PC-3 (cell line): ENCODE measurements at regions not wholly inside any gene's neighbourhood (a gene's known extent, or its start where the extent isn't known, plus 50 kb on each side); places are given as distances from the start of the nearest gene placed in this dataset.

Source experiments
- ATAC-seq: fragments of 200-7000 bp; cut with Tn5 transposase; 2 replicates; pipeline ENCODE4 v1.9.1; 2020; ENCODE audit warnings: mild to moderate bottlenecking, moderate library complexity
- BruUV-seq: library from RNA; stranded (reverse); fragments of 400-500 nt; replicated peaks from 2 replicates; lab custom pipeline; 2021; lab: Mats Ljungman, UMichigan
- CTCF ChIA-PET: fragments of 300-600 bp; sonication (Branson Sonifier 250); formaldehyde crosslinking; loops from one replicate; lab custom pipeline; 2022; ENCODE audit warnings: antibody characterized with exemption; lab: Charles Lee
- POLR2A ChIA-PET: fragments of 300-600 bp; sonication (Branson Sonifier 250); formaldehyde crosslinking; loops from one replicate; lab custom pipeline; 2022; ENCODE audit warnings: antibody characterized with exemption; ENCODE audit not compliant: unreplicated experiment; lab: Charles Lee
- DNase-seq: peaks from one replicate; pipeline ENCODE4 v3.0.0-alpha.2; 2015
- H2AFZ ChIP-seq: fragments of 300-600 bp; sonication (generic); 2 replicates; pipeline ENCODE4 v1.6.0; 2016; ENCODE audit warnings: antibody characterized with exemption, low read length
- H3F3A ChIP-seq: fragments of 300-600 bp; sonication (generic); one replicate; pipeline ENCODE4 v1.6.0; 2017; ENCODE audit warnings: antibody characterized with exemption, low read length, control low read depth, mild to moderate bottlenecking; ENCODE audit not compliant: unreplicated experiment
- H3K27ac ChIP-seq: fragments of 300-600 bp; sonication (generic); 2 replicates; pipeline ENCODE4 v1.5.1; 2016; ENCODE audit warnings: mild to moderate bottlenecking, low read length
- H3K27me3 ChIP-seq: fragments of 300-600 bp; sonication (generic); 2 replicates; pipeline ENCODE4 v1.6.1; 2016; ENCODE audit warnings: low read length, mixed read lengths
- H3K36me3 ChIP-seq: fragments of 300-600 bp; sonication (generic); 2 replicates; pipeline ENCODE4 v1.6.1; 2016; ENCODE audit warnings: low read depth, mixed run types, low read length, mixed read lengths
- H3K4me1 ChIP-seq: fragments of 300-600 bp; sonication (generic); 2 replicates; pipeline ENCODE4 v1.5.1; 2016; ENCODE audit warnings: low read length; ENCODE audit not compliant: insufficient read depth
- H3K4me2 ChIP-seq: fragments of 300-600 bp; sonication (generic); 2 replicates; pipeline ENCODE4 v1.6.0; 2016; ENCODE audit warnings: low read length
- H3K4me3 ChIP-seq: fragments of 300-600 bp; sonication (generic); 2 replicates; pipeline ENCODE4 v1.5.1; 2016; ENCODE audit warnings: mild to moderate bottlenecking, low read length, mixed read lengths
- H3K79me2 ChIP-seq: fragments of 300-600 bp; sonication (generic); 2 replicates; pipeline ENCODE4 v1.6.1; 2017; ENCODE audit warnings: low read length, mixed read lengths
- H3K9ac ChIP-seq: fragments of 300-600 bp; sonication (generic); 2 replicates; pipeline ENCODE4 v1.6.0; 2016; ENCODE audit warnings: mild to moderate bottlenecking, low read length
- H3K9me2 ChIP-seq: fragments of 300-600 bp; sonication (generic); replicated peaks from 2 replicates; pipeline ENCODE4 v1.6.1; 2016; ENCODE audit warnings: mixed run types, low read length, mixed read lengths
- H3K9me3 ChIP-seq: fragments of 300-600 bp; sonication (generic); 2 replicates; pipeline ENCODE4 v1.6.1; 2016; ENCODE audit warnings: low read length, mixed read lengths
- H4K20me1 ChIP-seq: fragments of 300-600 bp; sonication (generic); 2 replicates; pipeline ENCODE4 v1.6.1; 2016; ENCODE audit warnings: low read length, mixed read lengths
- EZH2 ChIP-seq: fragments of 300-600 bp; sonication (generic); IDR thresholded peaks from one replicate; pipeline ENCODE4 v1.6.1; 2017; ENCODE audit warnings: antibody characterized with exemption, mild to moderate bottlenecking, low read length; ENCODE audit not compliant: unreplicated experiment
- EZH2phosphoT487 ChIP-seq: fragments of 300-600 bp; sonication (generic); IDR thresholded peaks from 2 replicates; pipeline ENCODE4 v1.6.1; 2018; ENCODE audit warnings: mild to moderate bottlenecking, antibody characterized with exemption, low read length, borderline replicate concordance
- intact Hi-C: fragments of 100-400 bp; cut with micrococcal nuclease; formaldehyde crosslinking; loops from 2 replicates; pipeline ENCODE4 v1.9.0; 2023
- TF ChIP-seq, protein P1 (sequence below): fragments of 300-600 bp; sonication (generic); conservative IDR thresholded peaks from 2 replicates; pipeline ENCODE4 v1.5.1; 2017; ENCODE audit warnings: antibody characterized with exemption, low read depth, mild to moderate bottlenecking, low read length

DNA sequence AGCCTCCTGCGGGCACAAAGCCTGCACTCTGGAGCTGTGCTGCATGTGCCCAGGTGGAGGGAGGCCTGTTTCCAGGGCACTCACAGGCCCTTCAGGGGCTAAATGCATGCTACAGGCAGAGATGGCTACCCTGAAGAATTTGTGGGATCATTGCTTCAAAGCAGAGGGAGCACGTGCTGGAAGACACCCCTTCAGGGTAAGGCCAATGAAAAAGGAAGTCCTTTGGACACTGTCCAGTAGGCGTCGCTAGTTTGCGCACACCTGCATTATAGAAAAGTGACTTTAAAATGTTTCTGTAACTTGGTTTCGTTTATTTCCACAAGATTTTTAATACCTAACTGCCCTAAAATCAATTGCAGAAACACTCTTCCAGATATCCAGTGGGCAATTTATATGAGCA is 325.3 kb downstream of the ZNF516 start:
- Histone ChIP-seq H3K4me2 (no peak overlapping the region), H3K9me2 (no peaks in the 10 kb centered on the region), H3K9me3 (no peaks in the 10 kb centered on the region), H3K4me3 (no peak overlapping the region), H3K79me2 (no peaks in the 10 kb centered on the region), H3K27ac (no peak overlapping the region), H3F3A (no peaks in the 10 kb centered on the region), H3K4me1 (no peaks in the 10 kb centered on the region), H3K36me3 (no peaks in the 10 kb centered on the region), H2AFZ (no peak overlapping the region), H3K9ac (no peak overlapping the region), H3K27me3 (peaks cover 78% of the 10 kb centered on the region), H4K20me1 (no peaks in the 10 kb centered on the region)
- no TSS peak for BruUV-seq
- no peak for TF ChIP-seq EZH2phosphoT487
- TF ChIP-seq, protein P1, sequence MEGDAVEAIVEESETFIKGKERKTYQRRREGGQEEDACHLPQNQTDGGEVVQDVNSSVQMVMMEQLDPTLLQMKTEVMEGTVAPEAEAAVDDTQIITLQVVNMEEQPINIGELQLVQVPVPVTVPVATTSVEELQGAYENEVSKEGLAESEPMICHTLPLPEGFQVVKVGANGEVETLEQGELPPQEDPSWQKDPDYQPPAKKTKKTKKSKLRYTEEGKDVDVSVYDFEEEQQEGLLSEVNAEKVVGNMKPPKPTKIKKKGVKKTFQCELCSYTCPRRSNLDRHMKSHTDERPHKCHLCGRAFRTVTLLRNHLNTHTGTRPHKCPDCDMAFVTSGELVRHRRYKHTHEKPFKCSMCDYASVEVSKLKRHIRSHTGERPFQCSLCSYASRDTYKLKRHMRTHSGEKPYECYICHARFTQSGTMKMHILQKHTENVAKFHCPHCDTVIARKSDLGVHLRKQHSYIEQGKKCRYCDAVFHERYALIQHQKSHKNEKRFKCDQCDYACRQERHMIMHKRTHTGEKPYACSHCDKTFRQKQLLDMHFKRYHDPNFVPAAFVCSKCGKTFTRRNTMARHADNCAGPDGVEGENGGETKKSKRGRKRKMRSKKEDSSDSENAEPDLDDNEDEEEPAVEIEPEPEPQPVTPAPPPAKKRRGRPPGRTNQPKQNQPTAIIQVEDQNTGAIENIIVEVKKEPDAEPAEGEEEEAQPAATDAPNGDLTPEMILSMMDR, result peak; percentile 52
- POLR2A ChIA-PET, result no interaction called here
- intact Hi-C loops, result no loop called here
- CTCF ChIA-PET, result no interaction called here
- DNase-seq (peak; percentile 15), ATAC-seq (no peak)

DNA sequence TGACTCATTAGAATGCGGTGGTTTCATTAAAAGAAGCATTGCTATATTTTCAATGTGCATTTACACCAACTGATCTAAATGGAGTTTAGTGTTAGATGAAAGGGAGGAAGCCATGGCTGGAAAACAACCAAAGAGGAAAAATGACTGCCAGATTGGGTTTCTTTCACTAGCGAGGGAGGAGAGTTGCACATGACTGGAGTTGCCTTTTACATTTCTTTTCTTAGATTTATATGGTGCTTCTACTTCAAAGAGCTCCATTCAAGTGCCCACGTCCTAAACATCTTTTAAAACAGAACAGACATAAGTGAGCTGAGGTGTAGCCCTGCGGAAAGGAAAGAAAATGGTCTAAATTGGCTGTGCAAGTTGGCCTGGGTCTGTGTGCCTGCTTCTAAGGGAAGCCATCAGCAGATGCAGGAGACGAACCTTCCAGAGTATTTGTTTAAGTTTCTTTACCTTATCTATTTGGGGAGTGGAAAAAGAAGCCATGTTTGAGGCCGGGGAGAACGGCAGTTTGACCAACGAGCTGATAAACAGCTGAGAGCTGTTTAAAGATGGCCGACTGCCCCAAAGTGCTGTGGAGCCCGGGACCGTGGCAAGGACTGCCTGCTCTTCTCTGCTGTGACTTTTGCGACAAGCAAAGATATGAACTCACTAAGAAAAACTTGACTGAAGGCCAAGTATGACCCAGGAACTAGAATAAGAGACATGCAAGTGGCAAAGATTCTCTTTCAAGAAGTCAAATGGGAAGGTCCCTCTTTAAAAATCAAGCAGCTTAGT is 327.0 kb downstream of the ZNF516 start:
- Histone ChIP-seq H3K27me3 (peaks cover 62% of the 10 kb centered on the region), H3K27ac (no peak overlapping the region), H3K9me3 (no peaks in the 10 kb centered on the region), H3K4me2 (no peak overlapping the region), H2AFZ (no peak overlapping the region), H4K20me1 (no peaks in the 10 kb centered on the region), H3F3A (no peaks in the 10 kb centered on the region), H3K4me1 (no peaks in the 10 kb centered on the region), H3K9me2 (no peaks in the 10 kb centered on the region), H3K9ac (no peak overlapping the region), H3K4me3 (no peak overlapping the region), H3K79me2 (no peaks in the 10 kb centered on the region), H3K36me3 (no peaks in the 10 kb centered on the region)
- no peak for DNase-seq
- intact Hi-C loops, result no loop called here
- CTCF ChIA-PET, result no interaction called here
- no peak for ATAC-seq
- POLR2A ChIA-PET, result no interaction called here
- BruUV-seq, result no TSS peak
- TF ChIP-seq EZH2 (no peak), EZH2phosphoT487 (no peak)
- TF ChIP-seq, protein P1, result no peak

DNA sequence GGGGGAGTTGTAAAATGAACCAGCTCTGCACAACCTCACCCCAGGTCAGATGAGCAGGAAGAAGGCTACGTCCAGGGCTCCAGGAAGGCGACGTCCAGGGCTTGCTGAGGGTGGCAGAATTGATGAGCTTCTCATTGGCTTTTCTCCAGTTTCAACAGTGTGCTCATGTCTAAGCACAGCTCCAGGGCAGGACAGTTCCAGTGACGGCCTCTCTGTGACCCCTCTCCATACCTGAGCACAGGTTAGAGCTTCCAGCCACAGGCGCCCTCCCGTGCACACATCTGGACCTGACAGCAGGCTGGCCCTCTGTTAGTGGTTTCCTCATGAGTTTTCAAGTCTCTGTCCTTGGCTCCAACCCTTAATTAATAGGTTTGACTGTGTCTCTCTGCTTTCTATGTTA is 327.6 kb downstream of the ZNF516 start:
- ATAC-seq, result no peak
- H3K36me3 ChIP-seq, result no peaks in the 10 kb centered on the region
- intact Hi-C loops, result no loop called here
- H3K27me3 ChIP-seq, result peaks cover 56% of the 10 kb centered on the region
- no peak overlapping the region for H3K4me3 ChIP-seq
- no peaks in the 10 kb centered on the region for H3K9me2 ChIP-seq
- no peak overlapping the region for H3K9ac ChIP-seq
- ChIA-PET POLR2A (no interaction called here), CTCF (no interaction called here)
- no peaks in the 10 kb centered on the region for H3K4me1 ChIP-seq
- H3K4me2 ChIP-seq, result no peak overlapping the region
- H3K79me2 ChIP-seq, result no peaks in the 10 kb centered on the region
- H4K20me1 ChIP-seq, result no peaks in the 10 kb centered on the region
- BruUV-seq, result no TSS peak
- no peak overlapping the region for H3K27ac ChIP-seq
- no peak overlapping the region for H2AFZ ChIP-seq
- H3K9me3 ChIP-seq, result no peaks in the 10 kb centered on the region
- TF ChIP-seq EZH2, result no peak
- TF ChIP-seq EZH2phosphoT487, result no peak
- TF ChIP-seq, protein P1, result no peak
- DNase-seq, result no peak
- H3F3A ChIP-seq, result no peaks in the 10 kb centered on the region
